Psoas muscle (tissue), 7 donors: ENCODE measurements at regions not wholly inside any gene's neighbourhood (a gene's known extent, or its start where the extent isn't known, plus 50 kb on each side); places are given as distances from the start of the nearest gene placed in this dataset.

Experiments
- ATAC-seq, 4 donors: fragments of 200-7000 bp; cut with Tn5 transposase; one replicate each; pipeline ENCODE4 v1.9.1; 2020; ENCODE audit warnings: moderate library complexity in 3 of 4, mild to moderate bottlenecking in 2 of 4
- DNase-seq, 2 donors: peaks; one replicate each; pipeline ENCODE4 v3.0.0-alpha.2; 2020
- H3K27ac ChIP-seq: fragments of 200-600 bp; one replicate; pipeline ENCODE4 v1.8.0; 2022
- H3K27me3 ChIP-seq, 3 donors: fragments of 200-600 bp in 1 of 3; one replicate each; pipeline versions ENCODE4 v1.6.1 to v1.8.0; 2013 to 2022; ENCODE audit warnings: low read length in 2 of 3, mild to moderate bottlenecking in 2 of 3, moderate library complexity in 1 of 3; ENCODE audit not compliant: insufficient read depth in 3 of 3
- H3K36me3 ChIP-seq, 2 donors: fragments of 200-600 bp in 1 of 2; one replicate each; pipeline versions ENCODE4 v1.6.1 to v1.8.0; 2013 to 2022; ENCODE audit warnings: low read depth in 1 of 2, mild to moderate bottlenecking in 1 of 2, moderate library complexity in 1 of 2; ENCODE audit not compliant: insufficient read depth in 1 of 2
- H3K4me1 ChIP-seq: fragments of 200-600 bp; one replicate; pipeline ENCODE4 v1.8.0; 2022
- H3K4me3 ChIP-seq: fragments of 200-600 bp; one replicate; pipeline ENCODE4 v1.8.0; 2022; ENCODE audit warnings: mild to moderate bottlenecking
- H3K9me3 ChIP-seq: fragments of 200-600 bp; one replicate; pipeline ENCODE4 v1.8.0; 2022
- WGBS, 3 donors: extraction: QIAGEN DNeasy Blood & Tissue Kit; methylation state at CpG; one replicate each; pipeline versions ENCODE4 v1.1.6 to v1.1.7; 2013; 5-methylcytosine and 5-hydroxymethylcytosine counted together
- intact Hi-C, 2 donors: fragments of 100-400 bp; cut with DNase I; formaldehyde crosslinking; loops; one replicate each; pipeline versions ENCODE4 v1.11.0 to v1.14.2; 2022
- TF ChIP-seq, protein P1 (sequence below): fragments of 200-600 bp; IDR thresholded peaks from one replicate; pipeline ENCODE4 v1.8.0; 2022; ENCODE audit warnings: antibody characterized with exemption
- donor health status: healthy with polysubstance abuse.
- donor health status: DM: no; HTN: no; CAD: no; lungs with moderate emphysema.
- donor health status: Bipolar disorder and iron deficiency.
- donor health status: healthy.
- donor health status: DM: yes; HTN: yes; CAD: no.
- donor health status: DM: no; HTN: no; CAD: no.
- donor health status: DM: yes; HTN: yes; CAD: no.

GRCh38 chr12:126198966-126199692, 1133.9 kb downstream of the AACS start:
- Histone ChIP-seq H3K36me3 (no peaks in the 10 kb centered on the region), H3K4me1 (no peaks in the 10 kb centered on the region), H3K27me3 (no peaks in the 10 kb centered on the region), H3K4me3 (no peak overlapping the region), H3K27ac (no peak overlapping the region), H3K9me3 (no peaks in the 10 kb centered on the region)
- TF ChIP-seq, protein P1, sequence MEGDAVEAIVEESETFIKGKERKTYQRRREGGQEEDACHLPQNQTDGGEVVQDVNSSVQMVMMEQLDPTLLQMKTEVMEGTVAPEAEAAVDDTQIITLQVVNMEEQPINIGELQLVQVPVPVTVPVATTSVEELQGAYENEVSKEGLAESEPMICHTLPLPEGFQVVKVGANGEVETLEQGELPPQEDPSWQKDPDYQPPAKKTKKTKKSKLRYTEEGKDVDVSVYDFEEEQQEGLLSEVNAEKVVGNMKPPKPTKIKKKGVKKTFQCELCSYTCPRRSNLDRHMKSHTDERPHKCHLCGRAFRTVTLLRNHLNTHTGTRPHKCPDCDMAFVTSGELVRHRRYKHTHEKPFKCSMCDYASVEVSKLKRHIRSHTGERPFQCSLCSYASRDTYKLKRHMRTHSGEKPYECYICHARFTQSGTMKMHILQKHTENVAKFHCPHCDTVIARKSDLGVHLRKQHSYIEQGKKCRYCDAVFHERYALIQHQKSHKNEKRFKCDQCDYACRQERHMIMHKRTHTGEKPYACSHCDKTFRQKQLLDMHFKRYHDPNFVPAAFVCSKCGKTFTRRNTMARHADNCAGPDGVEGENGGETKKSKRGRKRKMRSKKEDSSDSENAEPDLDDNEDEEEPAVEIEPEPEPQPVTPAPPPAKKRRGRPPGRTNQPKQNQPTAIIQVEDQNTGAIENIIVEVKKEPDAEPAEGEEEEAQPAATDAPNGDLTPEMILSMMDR = no peak
- 40 to 43% (median 41%) methylated on average over 6 of the region's 6 CpGs for whole genome bisulfite sequencing, 3 donors
- no peak for DNase-seq
- intact Hi-C loops = no loop called here
- ATAC-seq = no peak

- Histone ChIP-seq H3K27ac (no peak overlapping the region), H3K9me3 (no peaks in the 10 kb centered on the region), H3K36me3 (no peaks in the 10 kb centered on the region), H3K4me3 (no peak overlapping the region), H3K27me3 (no peaks in the 10 kb centered on the region), H3K4me1 (no peaks in the 10 kb centered on the region)
- intact Hi-C loops = no loop called here
- DNase-seq (no peak), ATAC-seq (no peak)
- 44 to 55% (median 48%) methylated on average over 3 of the region's 3 CpGs for WGBS, 3 donors
- TF ChIP-seq, protein P1 = no peak
Observed at GRCh38 chr12:126201981-126202537, 1136.8 kb downstream of the AACS start.

GRCh38 chr12:126204326-126204725, 1139.1 kb downstream of the AACS start:
- intact Hi-C loops = no loop called here

GRCh38 chr12:126210026-126210425, 1144.8 kb downstream of the AACS start:
- TF ChIP-seq, protein P1 = no peak
- no peak overlapping the region for H3K4me3 ChIP-seq
- ATAC-seq = no peak
- intact Hi-C loops = no loop called here
- H3K27me3 ChIP-seq = no peaks in the 10 kb centered on the region
- H3K4me1 ChIP-seq = no peaks in the 10 kb centered on the region
- H3K9me3 ChIP-seq = no peaks in the 10 kb centered on the region
- no peak overlapping the region for H3K27ac ChIP-seq
- 87 to 91% (median 89%) methylated on average over 4 of the region's 4 CpGs for WGBS, 3 donors
- no peak for DNase-seq
- no peaks in the 10 kb centered on the region for H3K36me3 ChIP-seq

More at GRCh38 chr12:126204326-126204725, 1139.1 kb downstream of the AACS start:
- no peaks in the 10 kb centered on the region for H3K9me3 ChIP-seq
- no peaks in the 10 kb centered on the region for H3K4me1 ChIP-seq
- TF ChIP-seq, protein P1 = no peak
- H3K27ac ChIP-seq = no peak overlapping the region
- ATAC-seq = no peak
- DNase-seq = no peak
- no peaks in the 10 kb centered on the region for H3K27me3 ChIP-seq
- WGBS, 3 donors = 55 to 59% (median 58%) methylated on average over 3 of the region's 3 CpGs
- no peak overlapping the region for H3K4me3 ChIP-seq
- H3K36me3 ChIP-seq = no peaks in the 10 kb centered on the region
